GM12872 (cell line): ENCODE measurements at regions not wholly inside any gene's neighbourhood (a gene's known extent, or its start where the extent isn't known, plus 50 kb on each side); places are given as distances from the start of the nearest gene placed in this dataset.

Source experiments
- TF ChIP-seq, protein P1 (sequence below): IDR thresholded peaks from 3 replicates; pipeline ENCODE4 v1.5.1; 2011; ENCODE audit warnings: low read depth, mild to moderate bottlenecking, low read length, moderate library complexity; ENCODE audit not compliant: insufficient read depth

GRCh38 chr15:62862717-62863116, 179.8 kb upstream of the TPM1 start:
- TF ChIP-seq, protein P1, sequence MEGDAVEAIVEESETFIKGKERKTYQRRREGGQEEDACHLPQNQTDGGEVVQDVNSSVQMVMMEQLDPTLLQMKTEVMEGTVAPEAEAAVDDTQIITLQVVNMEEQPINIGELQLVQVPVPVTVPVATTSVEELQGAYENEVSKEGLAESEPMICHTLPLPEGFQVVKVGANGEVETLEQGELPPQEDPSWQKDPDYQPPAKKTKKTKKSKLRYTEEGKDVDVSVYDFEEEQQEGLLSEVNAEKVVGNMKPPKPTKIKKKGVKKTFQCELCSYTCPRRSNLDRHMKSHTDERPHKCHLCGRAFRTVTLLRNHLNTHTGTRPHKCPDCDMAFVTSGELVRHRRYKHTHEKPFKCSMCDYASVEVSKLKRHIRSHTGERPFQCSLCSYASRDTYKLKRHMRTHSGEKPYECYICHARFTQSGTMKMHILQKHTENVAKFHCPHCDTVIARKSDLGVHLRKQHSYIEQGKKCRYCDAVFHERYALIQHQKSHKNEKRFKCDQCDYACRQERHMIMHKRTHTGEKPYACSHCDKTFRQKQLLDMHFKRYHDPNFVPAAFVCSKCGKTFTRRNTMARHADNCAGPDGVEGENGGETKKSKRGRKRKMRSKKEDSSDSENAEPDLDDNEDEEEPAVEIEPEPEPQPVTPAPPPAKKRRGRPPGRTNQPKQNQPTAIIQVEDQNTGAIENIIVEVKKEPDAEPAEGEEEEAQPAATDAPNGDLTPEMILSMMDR = no peak

- TF ChIP-seq, protein P1 = no peak
Measured at GRCh38 chr15:62866366-62866765, 176.2 kb upstream of the TPM1 start.

DNA sequence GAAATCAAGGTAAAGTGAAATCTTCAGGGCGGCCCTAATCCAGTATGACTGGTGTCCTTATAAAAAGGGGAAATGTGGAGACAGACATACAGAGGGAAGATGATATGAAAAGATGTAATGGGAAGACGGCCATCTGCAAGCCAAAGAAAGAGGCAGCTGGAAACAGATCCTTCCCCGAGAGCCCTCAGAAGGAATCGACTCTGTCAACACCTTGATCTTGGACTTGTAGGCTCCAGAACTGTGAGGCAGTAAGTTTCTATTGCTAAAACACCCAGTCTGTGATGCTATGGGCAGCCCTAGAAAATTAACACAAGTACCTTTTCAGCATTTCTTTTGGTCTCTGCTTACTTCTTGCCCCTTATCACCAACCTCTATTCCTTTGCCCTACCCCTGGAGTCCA, 174.7 kb upstream of the TPM1 start:
- TF ChIP-seq, protein P1 = no peak

DNA sequence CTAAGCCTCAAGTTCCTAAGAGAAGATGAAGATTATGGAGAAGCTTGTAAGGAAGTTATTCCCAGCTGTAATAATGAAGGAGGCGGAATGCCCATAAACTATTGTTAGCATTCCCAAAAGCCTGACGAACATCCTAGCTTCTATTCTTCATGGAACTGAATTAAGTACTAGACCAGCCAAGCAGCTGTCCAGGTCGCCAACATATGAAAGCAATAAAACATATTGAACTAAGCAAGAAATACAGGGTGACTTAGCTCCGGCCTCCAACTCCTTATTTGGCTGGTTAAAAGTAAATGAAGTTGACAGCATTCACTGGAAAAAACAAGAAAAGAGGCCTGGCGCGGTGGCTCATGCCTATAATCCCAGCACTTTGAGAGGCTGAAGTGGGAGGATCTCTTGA, 174.0 kb upstream of the TPM1 start:
- TF ChIP-seq, protein P1 = no peak

- TF ChIP-seq, protein P1 = no peak
Measured at GRCh38 chr15:62869116-62869515, 173.4 kb upstream of the TPM1 start.

DNA sequence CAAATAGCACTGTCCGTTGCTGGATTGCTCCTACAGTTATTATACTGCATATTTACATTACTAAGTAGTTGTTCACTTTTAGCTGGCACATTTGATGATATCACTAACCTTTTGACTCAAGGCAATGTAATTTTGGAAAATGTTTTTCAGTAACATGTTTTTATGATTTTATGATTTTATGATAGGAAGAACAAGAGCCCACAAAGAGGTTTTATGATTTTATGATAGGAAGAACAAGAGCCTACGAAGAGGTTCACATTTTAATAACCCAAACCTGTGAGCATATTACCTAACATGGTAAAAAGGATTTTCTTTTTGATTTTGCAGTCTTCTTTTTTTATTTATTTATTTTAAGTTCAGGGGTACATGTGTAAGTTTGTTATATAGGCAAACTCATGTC, 172.3 kb upstream of the TPM1 start:
- TF ChIP-seq, protein P1 = no peak

DNA sequence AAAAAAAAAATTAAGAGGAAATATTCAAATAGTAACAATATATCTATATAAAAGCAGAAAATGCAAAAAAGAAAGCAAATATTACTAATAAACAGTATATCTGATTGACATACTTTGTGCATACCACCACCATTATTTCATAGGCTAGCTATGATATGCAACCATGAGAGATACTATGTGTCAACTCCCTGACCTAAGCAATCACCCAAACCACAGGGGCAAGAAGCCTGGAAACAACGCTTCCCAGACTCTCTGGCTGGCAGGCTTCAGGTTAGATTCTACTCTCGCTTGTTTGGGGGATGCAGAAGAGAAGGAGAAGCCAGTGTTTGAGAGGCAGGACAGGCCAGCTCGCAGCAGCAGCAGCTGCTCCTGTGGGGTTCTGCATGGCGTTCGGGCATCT, 169.3 kb upstream of the TPM1 start:
- TF ChIP-seq, protein P1 = no peak

- TF ChIP-seq, protein P1 = no peak
Measured at GRCh38 chr15:62874064-62874463, 168.5 kb upstream of the TPM1 start.
